ENCODE measurements at regions not wholly inside any gene's neighbourhood (a gene's known extent, or its start where the extent isn't known, plus 50 kb on each side); places are given as distances from the start of the nearest gene placed in this dataset.

- H3K4me1 Mint-ChIP-seq, result no peaks in the 10 kb centered on the region
- H3K4me3 Mint-ChIP-seq, result no peak overlapping the region
- no peaks in the 10 kb centered on the region for H3K36me3 Mint-ChIP-seq (ENCODE audit: low read depth)
- no peaks in the 10 kb centered on the region for H3K9me3 Mint-ChIP-seq
- no peak overlapping the region for H3K27ac Mint-ChIP-seq
- no peaks in the 10 kb centered on the region for H3K27me3 Mint-ChIP-seq
- ChIA-PET POLR2A (no interaction called here), CTCF (no interaction called here)
- no peak for DNase-seq
These were observed 1131.3 kb upstream of the MAP3K7 start for GRCh38 chr6:91718198-91718597.

DNA sequence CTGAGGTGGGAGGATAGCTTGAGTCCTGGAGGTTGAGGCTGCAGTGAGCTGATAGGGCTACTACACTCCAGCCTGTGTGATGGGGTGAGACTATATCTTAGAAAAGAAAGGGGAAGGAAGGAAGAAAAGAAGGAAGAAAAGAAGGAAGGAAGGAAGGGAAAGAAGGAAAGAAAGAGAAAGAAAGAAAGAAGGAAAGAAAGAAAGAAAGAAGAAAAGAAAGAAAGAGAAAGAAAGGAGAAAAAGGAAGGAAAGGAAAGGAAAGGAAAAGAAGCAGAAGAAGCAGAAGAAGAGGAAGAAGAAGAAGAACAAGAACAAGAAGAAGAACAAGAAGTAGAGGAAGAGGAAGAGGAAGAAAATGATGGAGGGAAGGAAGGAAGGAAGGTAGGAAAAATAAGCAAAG lies 1130.2 kb upstream of the MAP3K7 start:
- DNase-seq, result no peak
- no peaks in the 10 kb centered on the region for H3K4me1 Mint-ChIP-seq
- ChIA-PET CTCF (no interaction called here), POLR2A (no interaction called here)
- H3K4me3 Mint-ChIP-seq, result no peak overlapping the region
- no peaks in the 10 kb centered on the region for H3K27me3 Mint-ChIP-seq
- H3K36me3 Mint-ChIP-seq (ENCODE audit: low read depth), result no peaks in the 10 kb centered on the region
- no peaks in the 10 kb centered on the region for H3K9me3 Mint-ChIP-seq
- no peak overlapping the region for H3K27ac Mint-ChIP-seq

DNA sequence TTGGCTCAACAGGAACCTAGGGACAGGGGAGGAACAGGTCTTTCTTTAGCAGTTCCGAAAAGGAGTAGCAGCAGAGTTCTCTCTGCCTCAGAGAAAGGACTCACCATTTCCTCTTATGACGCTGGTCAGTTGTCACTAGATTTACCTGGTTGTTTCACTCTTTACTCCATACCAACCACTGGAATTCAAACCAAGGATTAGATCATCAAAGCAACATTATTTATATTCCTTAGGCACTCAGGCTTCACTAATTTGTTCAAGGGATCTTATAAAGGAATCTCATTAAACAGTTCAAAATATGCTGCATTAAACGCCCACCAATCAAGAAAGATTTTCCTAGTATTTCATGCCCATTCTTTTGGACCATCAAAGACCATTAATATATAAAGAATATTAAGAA lies 1129.5 kb upstream of the MAP3K7 start:
- H3K9me3 Mint-ChIP-seq, result no peaks in the 10 kb centered on the region

GRCh38 chr6:91715171-91715805 lies 1128.4 kb upstream of the MAP3K7 start:
- H3K36me3 Mint-ChIP-seq (ENCODE audit: low read depth), result no peaks in the 10 kb centered on the region
- no peak overlapping the region for H3K4me3 Mint-ChIP-seq
- ChIA-PET POLR2A (no interaction called here), CTCF (no interaction called here)
- no peak overlapping the region for H3K27ac Mint-ChIP-seq
- H3K4me1 Mint-ChIP-seq, result no peaks in the 10 kb centered on the region
- no peaks in the 10 kb centered on the region for H3K9me3 Mint-ChIP-seq
- H3K27me3 Mint-ChIP-seq, result no peaks in the 10 kb centered on the region
- DNase-seq, result no peak

More for the DNA sequence above, 1129.5 kb upstream of the MAP3K7 start:
- H3K27ac Mint-ChIP-seq, result no peak overlapping the region
- H3K36me3 Mint-ChIP-seq (ENCODE audit: low read depth), result no peaks in the 10 kb centered on the region
- no peak for DNase-seq
- no peak overlapping the region for H3K4me3 Mint-ChIP-seq
- POLR2A ChIA-PET, result no interaction called here
- H3K4me1 Mint-ChIP-seq, result no peaks in the 10 kb centered on the region
- H3K27me3 Mint-ChIP-seq, result no peaks in the 10 kb centered on the region
- CTCF ChIA-PET, result no interaction called here

DNA sequence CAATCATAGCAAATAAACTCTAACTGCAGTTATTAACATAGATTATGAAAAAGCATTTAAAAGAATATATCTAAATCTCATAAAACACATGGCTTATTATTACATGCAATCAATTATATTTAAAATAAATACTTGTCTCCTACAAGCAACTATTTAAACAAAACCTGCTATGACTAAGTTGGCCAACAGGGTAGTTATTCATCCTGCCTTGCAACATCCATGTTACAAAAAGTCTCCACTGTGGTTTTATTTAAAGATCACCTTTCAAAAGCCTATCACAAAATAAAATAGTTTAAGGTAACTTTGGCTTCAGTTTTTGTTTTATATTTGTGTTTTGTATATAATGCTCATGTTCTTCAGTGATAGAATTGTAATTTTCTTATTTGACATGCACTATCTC lies 1127.0 kb upstream of the MAP3K7 start:
- Mint-ChIP-seq H3K9me3 (no peaks in the 10 kb centered on the region), H3K36me3 (ENCODE audit: low read depth) (no peaks in the 10 kb centered on the region), H3K4me1 (no peaks in the 10 kb centered on the region), H3K4me3 (no peak overlapping the region), H3K27me3 (no peaks in the 10 kb centered on the region), H3K27ac (no peak overlapping the region)
- CTCF ChIA-PET, result no interaction called here
- POLR2A ChIA-PET, result no interaction called here
- DNase-seq, result no peak

GRCh38 chr6:91711518-91711917 lies 1124.6 kb upstream of the MAP3K7 start:
- CTCF ChIA-PET, result no interaction called here
- H3K36me3 Mint-ChIP-seq (ENCODE audit: low read depth), result no peaks in the 10 kb centered on the region
- no peaks in the 10 kb centered on the region for H3K27me3 Mint-ChIP-seq
- no peak for DNase-seq
- no peaks in the 10 kb centered on the region for H3K9me3 Mint-ChIP-seq
- no peak overlapping the region for H3K4me3 Mint-ChIP-seq
- H3K4me1 Mint-ChIP-seq, result no peaks in the 10 kb centered on the region
- no peak overlapping the region for H3K27ac Mint-ChIP-seq
- POLR2A ChIA-PET, result no interaction called here

GRCh38 chr6:91710342-91710741 lies 1123.5 kb upstream of the MAP3K7 start:
- no peaks in the 10 kb centered on the region for H3K27me3 Mint-ChIP-seq
- ChIA-PET POLR2A (no interaction called here), CTCF (no interaction called here)
- DNase-seq, result no peak
- no peaks in the 10 kb centered on the region for H3K36me3 Mint-ChIP-seq (ENCODE audit: low read depth)
- no peaks in the 10 kb centered on the region for H3K4me1 Mint-ChIP-seq
- no peak overlapping the region for H3K27ac Mint-ChIP-seq
- no peaks in the 10 kb centered on the region for H3K9me3 Mint-ChIP-seq
- H3K4me3 Mint-ChIP-seq, result no peak overlapping the region

- no peak for DNase-seq
- no peaks in the 10 kb centered on the region for H3K36me3 Mint-ChIP-seq (ENCODE audit: low read depth)
- H3K27me3 Mint-ChIP-seq, result no peaks in the 10 kb centered on the region
- H3K27ac Mint-ChIP-seq, result no peak overlapping the region
- ChIA-PET CTCF (no interaction called here), POLR2A (no interaction called here)
- H3K4me1 Mint-ChIP-seq, result no peaks in the 10 kb centered on the region
- no peaks in the 10 kb centered on the region for H3K9me3 Mint-ChIP-seq
- no peak overlapping the region for H3K4me3 Mint-ChIP-seq
These were observed 1121.7 kb upstream of the MAP3K7 start for GRCh38 chr6:91708534-91708933.

- Mint-ChIP-seq H3K27ac (no peak overlapping the region), H3K27me3 (no peaks in the 10 kb centered on the region), H3K9me3 (no peaks in the 10 kb centered on the region), H3K4me3 (no peak overlapping the region), H3K36me3 (ENCODE audit: low read depth) (no peaks in the 10 kb centered on the region), H3K4me1 (no peaks in the 10 kb centered on the region)
- no peak for DNase-seq
- CTCF ChIA-PET, result interaction anchor here (0.6 kb wide), 1 partner anchor 659 kb away, joined by 3 read pairs; no protein-coding TSS in a partner anchor
- POLR2A ChIA-PET, result no interaction called here
These were observed 1118.8 kb upstream of the MAP3K7 start for GRCh38 chr6:91705646-91706045.

- Mint-ChIP-seq H3K27me3 (no peaks in the 10 kb centered on the region), H3K27ac (no peak overlapping the region), H3K4me3 (no peak overlapping the region), H3K4me1 (no peaks in the 10 kb centered on the region), H3K9me3 (no peaks in the 10 kb centered on the region), H3K36me3 (ENCODE audit: low read depth) (no peaks in the 10 kb centered on the region)
- CTCF ChIA-PET, result no interaction called here
- no peak for DNase-seq
- POLR2A ChIA-PET, result no interaction called here
These were observed 1117.7 kb upstream of the MAP3K7 start for GRCh38 chr6:91704531-91704930.

DNA sequence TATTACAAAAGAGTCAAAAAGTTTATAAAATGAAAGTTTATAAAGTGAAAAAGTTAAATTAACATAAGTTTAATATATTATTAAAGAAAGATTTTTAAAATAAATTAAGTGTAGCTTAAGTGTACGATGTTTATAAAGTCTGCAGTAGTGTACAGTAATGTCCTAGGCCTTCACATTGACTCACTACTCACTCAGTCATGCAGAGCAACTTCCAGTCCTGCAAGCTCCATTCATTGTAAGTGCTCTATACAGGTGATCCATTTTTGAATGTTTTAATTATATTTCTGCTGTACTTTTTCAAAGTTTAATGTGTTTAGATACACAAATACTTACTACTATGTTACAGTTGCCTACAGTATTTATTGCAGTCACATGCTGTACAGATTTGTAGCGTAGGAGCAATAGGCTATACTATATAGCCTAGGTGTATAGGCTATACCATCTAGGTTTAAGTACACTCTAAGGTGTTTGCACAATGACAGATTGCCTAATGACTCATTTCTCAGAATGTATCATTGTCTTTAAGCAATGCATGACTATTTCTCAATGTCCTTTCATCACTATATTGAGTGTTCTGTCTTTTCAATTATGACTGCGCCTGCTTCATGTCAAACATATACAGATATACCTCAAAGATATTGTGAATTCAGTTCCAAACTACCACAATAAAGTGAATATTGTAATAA lies 1110.3 kb upstream of the MAP3K7 start:
- ChIA-PET POLR2A (no interaction called here), CTCF (no interaction called here)
- no peak for DNase-seq
- no peaks in the 10 kb centered on the region for H3K36me3 Mint-ChIP-seq (ENCODE audit: low read depth)
- H3K27me3 Mint-ChIP-seq, result no peaks in the 10 kb centered on the region
- H3K27ac Mint-ChIP-seq, result no peak overlapping the region
- no peaks in the 10 kb centered on the region for H3K9me3 Mint-ChIP-seq
- H3K4me3 Mint-ChIP-seq, result no peak overlapping the region
- no peaks in the 10 kb centered on the region for H3K4me1 Mint-ChIP-seq

DNA sequence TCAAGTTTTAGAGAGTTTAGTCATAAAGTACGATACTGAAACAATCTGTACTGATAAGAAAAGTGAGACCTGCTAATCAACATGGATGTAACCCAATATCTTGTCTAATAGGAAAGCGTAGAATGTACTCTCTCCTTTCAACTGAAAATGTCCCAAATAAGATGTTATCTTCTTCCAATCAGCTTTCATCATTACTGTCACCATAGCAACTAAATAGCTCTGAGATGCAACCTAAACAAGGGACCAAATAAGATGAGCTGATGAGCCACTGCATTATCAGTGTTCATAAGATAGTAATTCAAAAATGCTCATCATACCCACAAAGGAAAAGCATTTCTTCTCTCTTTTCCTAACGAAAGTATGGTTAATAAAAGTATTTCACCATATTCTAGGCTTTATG lies 1108.3 kb upstream of the MAP3K7 start:
- ChIA-PET POLR2A (no interaction called here), CTCF (interaction anchor here (0.6 kb wide), 1 partner anchor 841 kb away, joined by 3 read pairs; no protein-coding TSS in a partner anchor)

GRCh38 chr6:91694016-91694654 lies 1107.3 kb upstream of the MAP3K7 start:
- ChIA-PET CTCF (no interaction called here), POLR2A (no interaction called here)
- H3K4me1 Mint-ChIP-seq, result no peaks in the 10 kb centered on the region
- H3K9me3 Mint-ChIP-seq, result no peaks in the 10 kb centered on the region
- H3K27ac Mint-ChIP-seq, result no peak overlapping the region
- DNase-seq, result no peak
- no peak overlapping the region for H3K4me3 Mint-ChIP-seq
- no peaks in the 10 kb centered on the region for H3K36me3 Mint-ChIP-seq (ENCODE audit: low read depth)
- no peaks in the 10 kb centered on the region for H3K27me3 Mint-ChIP-seq

More for the DNA sequence above, 1108.3 kb upstream of the MAP3K7 start:
- Mint-ChIP-seq H3K4me3 (no peak overlapping the region), H3K4me1 (no peaks in the 10 kb centered on the region), H3K36me3 (ENCODE audit: low read depth) (no peaks in the 10 kb centered on the region), H3K9me3 (no peaks in the 10 kb centered on the region), H3K27me3 (no peaks in the 10 kb centered on the region), H3K27ac (no peak overlapping the region)
- DNase-seq, result no peak

DNA sequence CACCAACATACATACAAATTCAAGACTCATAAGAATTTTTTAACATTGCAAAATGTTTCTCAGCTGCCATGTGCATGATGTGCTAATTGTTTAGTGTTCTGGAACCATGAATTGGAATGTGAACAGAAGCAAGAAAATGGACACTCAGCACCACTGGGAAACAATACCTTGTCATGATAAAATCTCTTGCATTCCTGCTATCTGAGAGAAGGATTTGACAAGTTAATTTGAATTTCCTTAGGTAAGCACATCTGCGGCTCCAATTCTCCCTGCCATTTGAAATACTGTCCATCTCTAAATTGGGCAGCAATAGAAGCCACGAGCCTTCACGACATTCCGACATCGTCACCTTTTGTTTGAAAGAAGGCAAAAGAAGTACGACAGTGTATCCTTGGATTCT lies 1104.6 kb upstream of the MAP3K7 start:
- Mint-ChIP-seq H3K27me3 (no peaks in the 10 kb centered on the region), H3K36me3 (ENCODE audit: low read depth) (no peaks in the 10 kb centered on the region), H3K9me3 (no peaks in the 10 kb centered on the region), H3K4me1 (no peaks in the 10 kb centered on the region), H3K4me3 (no peak overlapping the region), H3K27ac (no peak overlapping the region)
- no peak for DNase-seq
- POLR2A ChIA-PET, result no interaction called here
- CTCF ChIA-PET, result no interaction called here
